HG02884 (cell line): ENCODE measurements at regions not wholly inside any gene's neighbourhood (a gene's known extent, or its start where the extent isn't known, plus 50 kb on each side); places are given as distances from the start of the nearest gene placed in this dataset.
"Not testable (repeated sequence)": the region's sequence is repeated elsewhere in the genome, so short reads cannot be mapped to it uniquely, and the experiment has no call there.

Experiments
- ATAC-seq: cut with Tn5 transposase; IDR thresholded peaks from one replicate; pipeline ENCODE4 v1.9.1; 2021; ENCODE audit warnings: mild to moderate bottlenecking, moderate library complexity; ENCODE audit not compliant: unreplicated experiment

GRCh38 chr5:159680095-159680494 lies 236.2 kb upstream of the ADRA1B start:
- ATAC-seq = no peak

DNA sequence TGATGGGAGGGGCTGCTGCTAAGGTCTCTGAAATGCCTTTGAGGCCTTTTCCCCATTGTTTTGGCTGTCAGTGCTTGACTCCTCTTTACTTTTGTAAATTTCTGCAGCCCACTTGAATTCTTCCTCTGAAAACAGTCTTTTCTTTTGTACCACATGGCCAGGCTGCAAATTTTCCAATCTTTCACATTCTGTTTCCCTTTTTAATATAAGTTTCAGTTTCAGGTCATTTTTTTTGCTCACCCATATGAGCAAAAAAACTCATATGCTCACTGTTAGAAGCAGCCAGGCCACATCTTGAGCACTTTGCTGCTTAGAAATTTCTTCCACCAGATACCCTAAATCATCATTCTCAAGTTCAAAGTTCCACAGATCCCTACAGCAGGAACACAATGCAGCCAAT lies 234.6 kb upstream of the ADRA1B start:
- ATAC-seq = no peak

GRCh38 chr5:159682623-159683022 lies 233.7 kb upstream of the ADRA1B start:
- no peak for ATAC-seq

DNA sequence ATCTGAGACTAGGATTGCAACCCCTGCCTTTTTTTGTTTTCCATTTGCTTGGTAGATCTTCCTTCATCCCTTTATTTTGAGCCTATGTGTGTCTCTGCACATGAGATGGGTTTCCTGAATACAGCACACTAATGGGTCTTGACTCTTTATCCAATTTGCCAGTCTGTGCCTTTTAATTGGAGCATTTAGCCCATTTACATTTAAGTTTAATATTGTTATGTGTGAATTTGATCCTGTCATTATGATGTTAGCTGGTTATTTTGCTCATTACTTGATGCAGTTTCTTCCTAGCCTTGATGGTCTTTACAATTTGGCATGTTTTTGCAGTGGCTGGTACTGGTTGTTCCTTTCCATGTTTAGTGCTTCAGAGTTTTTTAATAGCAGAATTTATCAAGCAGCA lies 228.4 kb upstream of the ADRA1B start:
- ATAC-seq = not testable (repeated sequence)

GRCh38 chr5:159695741-159696294 lies 220.5 kb upstream of the ADRA1B start:
- no peak for ATAC-seq

DNA sequence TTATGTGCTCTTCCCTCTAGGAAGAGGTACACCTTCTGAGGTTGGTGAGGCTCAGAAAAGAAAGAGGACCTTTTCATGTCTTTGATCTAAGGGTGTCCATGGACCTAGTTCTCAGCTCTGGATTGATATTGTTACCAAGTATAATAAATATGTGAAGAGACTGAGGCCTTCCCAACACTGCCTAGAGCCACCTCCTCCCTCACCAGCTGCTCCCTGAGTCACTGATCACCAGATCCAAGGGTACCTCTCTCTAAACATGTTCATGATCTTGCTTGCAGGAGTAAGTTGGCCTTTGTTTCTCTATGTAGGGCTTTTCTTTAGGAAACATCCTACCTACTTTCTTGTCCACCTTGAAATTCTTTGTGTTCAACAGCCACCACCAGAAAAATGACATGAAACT lies 218.8 kb upstream of the ADRA1B start:
- ATAC-seq = no peak

- ATAC-seq = no peak
These were observed 218.0 kb upstream of the ADRA1B start for GRCh38 chr5:159698322-159698721.

GRCh38 chr5:159700016-159700415 lies 216.3 kb upstream of the ADRA1B start:
- no peak for ATAC-seq

- no peak for ATAC-seq
These were observed 214.0 kb upstream of the ADRA1B start for GRCh38 chr5:159702301-159702700.

- ATAC-seq = no peak
These were observed 213.5 kb upstream of the ADRA1B start for GRCh38 chr5:159702826-159703225.

GRCh38 chr5:159704160-159704559 lies 212.1 kb upstream of the ADRA1B start:
- no peak for ATAC-seq

- no peak for ATAC-seq
These were observed 210.3 kb upstream of the ADRA1B start for GRCh38 chr5:159705948-159706347.

DNA sequence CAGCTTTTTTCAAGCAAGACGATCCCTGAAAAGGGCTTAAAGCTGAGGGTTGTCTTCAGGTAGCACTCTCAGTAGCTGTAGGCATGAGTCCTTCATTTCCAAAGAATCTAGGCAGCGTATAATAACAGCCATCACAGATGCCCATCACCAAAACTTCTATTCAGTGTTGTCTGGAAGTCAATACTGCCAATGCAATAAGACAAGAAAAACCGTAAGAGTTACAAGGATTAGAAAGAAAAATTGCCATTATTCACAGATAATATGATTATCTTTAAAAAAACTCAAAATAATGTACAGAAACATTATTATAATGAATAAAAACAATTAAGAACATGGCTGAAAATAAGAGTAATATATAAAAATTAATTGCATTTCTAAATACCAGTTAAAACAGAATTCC lies 208.2 kb upstream of the ADRA1B start:
- ATAC-seq = no peak

DNA sequence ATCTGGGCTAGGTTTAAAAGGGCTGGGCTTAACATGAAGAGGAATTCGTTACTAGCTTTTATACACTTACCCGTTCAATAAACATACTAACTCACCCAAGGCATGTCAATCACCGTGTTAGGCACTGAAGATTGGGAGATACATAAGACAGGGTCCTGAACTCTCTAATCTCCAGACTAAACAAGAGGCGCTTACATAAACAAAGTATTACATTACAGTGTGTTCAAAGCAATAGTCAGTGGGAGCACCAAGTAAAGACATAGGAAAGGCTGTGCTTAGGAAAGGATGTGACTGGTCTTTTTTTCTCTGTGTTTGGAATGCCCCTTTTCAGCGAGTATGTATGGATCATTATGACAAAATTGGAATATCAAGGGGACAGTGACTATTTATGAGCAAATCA lies 203.6 kb upstream of the ADRA1B start:
- ATAC-seq = no peak

GRCh38 chr5:159713254-159713653 lies 203.0 kb upstream of the ADRA1B start:
- no peak for ATAC-seq

DNA sequence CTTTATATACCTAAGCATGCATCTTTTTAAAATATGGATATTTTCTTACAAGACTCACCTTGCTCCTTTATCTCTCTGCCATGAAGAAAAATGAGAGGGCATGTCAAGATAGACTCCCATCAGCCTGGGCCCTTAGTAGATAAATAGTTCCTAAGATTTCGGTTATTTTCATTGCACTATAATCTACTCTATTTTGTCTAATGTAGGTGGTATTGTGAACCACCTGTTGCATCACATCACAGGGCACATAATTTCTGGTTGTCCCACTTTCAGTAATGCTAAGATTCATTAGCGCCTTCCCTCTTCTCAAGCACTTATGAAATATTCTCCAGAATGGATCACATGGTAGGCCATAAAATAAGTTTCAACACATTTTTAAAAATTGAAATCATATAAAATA lies 202.5 kb upstream of the ADRA1B start:
- no peak for ATAC-seq

- no peak for ATAC-seq
These were observed 190.8 kb upstream of the ADRA1B start for GRCh38 chr5:159725475-159725874.

DNA sequence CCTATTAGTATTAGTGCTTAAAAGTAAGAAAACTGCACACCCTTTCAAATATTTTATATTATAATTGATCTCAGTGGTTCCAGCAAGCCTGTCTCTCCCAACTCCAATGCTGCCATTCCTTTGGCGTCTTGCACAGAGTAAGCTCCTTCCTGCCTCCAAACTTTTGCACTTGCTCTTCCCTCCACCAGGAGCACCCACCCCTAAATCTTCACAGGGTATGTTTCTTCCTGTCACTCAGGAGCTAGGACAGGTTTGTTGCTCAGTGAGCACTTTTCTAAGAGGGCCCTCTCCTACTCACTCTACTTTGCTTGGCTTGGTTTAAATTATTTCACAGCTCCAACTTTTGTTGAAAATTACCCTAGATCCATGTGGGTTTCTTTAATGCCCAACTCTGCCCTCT lies 189.1 kb upstream of the ADRA1B start:
- no peak for ATAC-seq

GRCh38 chr5:159730285-159730684 lies 186.0 kb upstream of the ADRA1B start:
- ATAC-seq = no peak

GRCh38 chr5:159732220-159732619 lies 184.1 kb upstream of the ADRA1B start:
- no peak for ATAC-seq

GRCh38 chr5:159734366-159734765 lies 181.9 kb upstream of the ADRA1B start:
- ATAC-seq = no peak

GRCh38 chr5:159735036-159735435 lies 181.2 kb upstream of the ADRA1B start:
- ATAC-seq = no peak
